Panc1 (cell line): ENCODE measurements at regions not wholly inside any gene's neighbourhood (a gene's known extent, or its start where the extent isn't known, plus 50 kb on each side); places are given as distances from the start of the nearest gene placed in this dataset.

Source experiments
- SIN3A ChIP-seq: IDR thresholded peaks from 2 replicates; pipeline ENCODE4 v1.6.1; 2012; ENCODE audit warnings: low read depth, mild to moderate bottlenecking, low read length, moderate library complexity, borderline replicate concordance; ENCODE audit not compliant: insufficient read depth
- TCF7L2 ChIP-seq: IDR thresholded peaks from 2 replicates; pipeline ENCODE4 v1.6.1; 2011; ENCODE audit warnings: mild to moderate bottlenecking, low read depth, low read length, inconsistent platforms
- TF ChIP-seq, protein P1 (sequence below): fragments of 450-650 bp; IDR thresholded peaks from 2 replicates; pipeline ENCODE4 v1.5.1; 2017; ENCODE audit warnings: mild to moderate bottlenecking
- TF ChIP-seq, protein P2 (sequence below), 2 experiments: IDR thresholded peaks; 2 replicates each; pipeline ENCODE4 v1.6.1; 2011 to 2012; ENCODE audit warnings: low read depth in 2 of 2, control low read depth in 1 of 2, low read length in 1 of 2, mild to moderate bottlenecking in 1 of 2, moderate library complexity in 1 of 2; ENCODE audit not compliant: insufficient read depth in 1 of 2

DNA sequence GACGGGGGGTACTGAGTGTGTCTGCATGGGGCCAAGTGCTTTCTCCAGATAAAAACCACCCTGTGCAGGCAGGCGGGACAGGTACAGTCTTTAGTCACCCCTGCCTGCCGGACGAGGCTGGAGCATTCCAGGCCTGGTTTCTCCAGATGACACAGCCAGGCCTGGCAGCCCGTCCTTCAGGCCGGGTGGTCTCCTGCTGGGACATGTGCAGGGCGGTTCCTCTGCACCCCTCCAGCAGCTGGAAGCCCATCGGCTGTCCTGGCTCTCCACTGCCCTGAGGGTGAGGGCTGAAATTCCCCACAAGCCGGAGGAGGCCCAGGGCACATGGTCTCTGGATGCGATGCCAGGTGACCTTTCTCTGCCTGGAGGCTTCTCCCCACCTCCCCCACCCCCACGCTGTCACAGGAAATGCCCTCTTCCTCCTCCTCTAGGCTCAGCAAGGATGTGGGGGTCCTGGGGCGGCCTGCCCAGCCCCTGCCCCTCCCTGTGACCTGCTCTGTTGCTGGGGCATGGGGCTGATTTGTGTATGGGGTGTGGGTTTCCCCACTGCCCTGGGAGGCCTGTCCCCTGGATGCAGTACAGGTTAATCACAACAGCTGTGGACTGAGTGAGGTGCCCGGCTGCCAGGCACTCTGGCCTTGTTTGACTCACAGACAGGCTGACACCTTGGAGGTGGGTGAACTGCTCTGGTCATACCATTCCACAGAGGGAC is 110.7 kb upstream of the LRPAP1 start:
- TF ChIP-seq SIN3A (no peak), TCF7L2 (no peak)
- TF ChIP-seq, protein P1, sequence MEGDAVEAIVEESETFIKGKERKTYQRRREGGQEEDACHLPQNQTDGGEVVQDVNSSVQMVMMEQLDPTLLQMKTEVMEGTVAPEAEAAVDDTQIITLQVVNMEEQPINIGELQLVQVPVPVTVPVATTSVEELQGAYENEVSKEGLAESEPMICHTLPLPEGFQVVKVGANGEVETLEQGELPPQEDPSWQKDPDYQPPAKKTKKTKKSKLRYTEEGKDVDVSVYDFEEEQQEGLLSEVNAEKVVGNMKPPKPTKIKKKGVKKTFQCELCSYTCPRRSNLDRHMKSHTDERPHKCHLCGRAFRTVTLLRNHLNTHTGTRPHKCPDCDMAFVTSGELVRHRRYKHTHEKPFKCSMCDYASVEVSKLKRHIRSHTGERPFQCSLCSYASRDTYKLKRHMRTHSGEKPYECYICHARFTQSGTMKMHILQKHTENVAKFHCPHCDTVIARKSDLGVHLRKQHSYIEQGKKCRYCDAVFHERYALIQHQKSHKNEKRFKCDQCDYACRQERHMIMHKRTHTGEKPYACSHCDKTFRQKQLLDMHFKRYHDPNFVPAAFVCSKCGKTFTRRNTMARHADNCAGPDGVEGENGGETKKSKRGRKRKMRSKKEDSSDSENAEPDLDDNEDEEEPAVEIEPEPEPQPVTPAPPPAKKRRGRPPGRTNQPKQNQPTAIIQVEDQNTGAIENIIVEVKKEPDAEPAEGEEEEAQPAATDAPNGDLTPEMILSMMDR = no peak
- TF ChIP-seq, protein P2, sequence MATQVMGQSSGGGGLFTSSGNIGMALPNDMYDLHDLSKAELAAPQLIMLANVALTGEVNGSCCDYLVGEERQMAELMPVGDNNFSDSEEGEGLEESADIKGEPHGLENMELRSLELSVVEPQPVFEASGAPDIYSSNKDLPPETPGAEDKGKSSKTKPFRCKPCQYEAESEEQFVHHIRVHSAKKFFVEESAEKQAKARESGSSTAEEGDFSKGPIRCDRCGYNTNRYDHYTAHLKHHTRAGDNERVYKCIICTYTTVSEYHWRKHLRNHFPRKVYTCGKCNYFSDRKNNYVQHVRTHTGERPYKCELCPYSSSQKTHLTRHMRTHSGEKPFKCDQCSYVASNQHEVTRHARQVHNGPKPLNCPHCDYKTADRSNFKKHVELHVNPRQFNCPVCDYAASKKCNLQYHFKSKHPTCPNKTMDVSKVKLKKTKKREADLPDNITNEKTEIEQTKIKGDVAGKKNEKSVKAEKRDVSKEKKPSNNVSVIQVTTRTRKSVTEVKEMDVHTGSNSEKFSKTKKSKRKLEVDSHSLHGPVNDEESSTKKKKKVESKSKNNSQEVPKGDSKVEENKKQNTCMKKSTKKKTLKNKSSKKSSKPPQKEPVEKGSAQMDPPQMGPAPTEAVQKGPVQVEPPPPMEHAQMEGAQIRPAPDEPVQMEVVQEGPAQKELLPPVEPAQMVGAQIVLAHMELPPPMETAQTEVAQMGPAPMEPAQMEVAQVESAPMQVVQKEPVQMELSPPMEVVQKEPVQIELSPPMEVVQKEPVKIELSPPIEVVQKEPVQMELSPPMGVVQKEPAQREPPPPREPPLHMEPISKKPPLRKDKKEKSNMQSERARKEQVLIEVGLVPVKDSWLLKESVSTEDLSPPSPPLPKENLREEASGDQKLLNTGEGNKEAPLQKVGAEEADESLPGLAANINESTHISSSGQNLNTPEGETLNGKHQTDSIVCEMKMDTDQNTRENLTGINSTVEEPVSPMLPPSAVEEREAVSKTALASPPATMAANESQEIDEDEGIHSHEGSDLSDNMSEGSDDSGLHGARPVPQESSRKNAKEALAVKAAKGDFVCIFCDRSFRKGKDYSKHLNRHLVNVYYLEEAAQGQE (IDR thresholded peaks at IDR 0.05; ENCODE audit: insufficient read depth in 1 of 2, low read depth in 2 of 2, low read length in 1 of 2) = no peak
